CD1c-positive myeloid dendritic cell (primary cell): ENCODE measurements at regions not wholly inside any gene's neighbourhood (a gene's known extent, or its start where the extent isn't known, plus 50 kb on each side); places are given as distances from the start of the nearest gene placed in this dataset.

Experiments
- DNase-seq: peaks from one replicate; pipeline ENCODE4 v3.0.0-alpha.2; 2016; ENCODE audit errors: extremely low spot score

DNA sequence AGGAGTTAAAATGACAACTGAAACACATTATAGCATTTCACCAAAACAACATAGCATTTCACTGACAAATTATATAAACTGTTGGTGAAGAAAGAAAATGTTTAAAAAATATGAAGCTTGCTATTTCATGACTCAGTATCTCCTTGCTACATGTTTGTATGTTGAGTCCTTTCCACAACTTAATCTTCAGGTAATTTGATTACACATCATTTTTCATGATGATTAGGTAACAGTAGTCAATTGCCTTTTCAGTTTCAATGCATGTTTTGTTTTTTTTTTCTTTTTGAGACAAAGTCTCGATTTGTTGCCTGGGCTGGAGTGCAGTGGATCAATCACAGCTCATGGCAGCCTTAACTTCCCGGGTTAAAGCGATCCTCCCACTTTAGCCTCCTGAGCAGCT is 177.8 kb upstream of the PMFBP1 start:
- no peak for DNase-seq

DNA sequence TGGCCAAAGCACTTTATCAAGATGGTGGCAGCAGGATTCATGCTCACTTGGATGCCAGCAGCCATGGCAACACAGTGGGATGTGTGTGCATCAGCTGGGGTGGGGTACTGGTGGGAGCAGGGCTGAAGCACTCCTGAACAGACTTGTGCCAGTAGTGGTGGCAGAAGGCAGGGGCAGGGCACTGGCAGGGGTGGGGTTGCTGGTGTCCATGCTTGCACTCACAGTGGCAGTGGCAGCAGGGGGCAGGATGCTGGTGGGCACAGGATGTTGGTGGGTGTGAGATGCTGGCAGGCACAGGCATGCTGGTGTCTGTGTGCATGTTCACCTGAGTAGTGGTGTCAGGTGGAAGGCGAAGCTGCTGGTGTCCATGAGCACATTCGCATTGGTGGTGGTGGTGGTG is 161.0 kb upstream of the PMFBP1 start:
- no peak for DNase-seq

DNA sequence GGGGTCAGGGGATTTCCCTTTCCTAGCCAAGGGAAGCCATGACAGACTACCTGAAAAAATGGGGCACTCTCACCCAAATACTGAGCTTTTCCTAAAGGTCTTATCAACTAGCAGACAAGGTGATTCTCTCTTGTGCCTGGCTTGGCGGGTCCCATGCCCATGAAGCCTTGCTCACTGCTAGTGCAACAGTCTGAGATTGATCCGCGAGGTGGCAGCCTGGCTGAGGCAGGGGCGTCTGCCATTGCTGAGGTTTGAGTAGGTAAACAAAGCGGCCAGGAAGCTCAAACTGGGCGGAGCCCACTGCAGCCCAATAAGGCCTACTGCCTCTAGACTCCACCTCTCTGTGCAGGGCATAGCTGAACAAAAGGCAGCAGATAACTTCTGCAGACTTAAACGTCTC is 152.6 kb upstream of the PMFBP1 start:
- DNase-seq, result no peak

DNA sequence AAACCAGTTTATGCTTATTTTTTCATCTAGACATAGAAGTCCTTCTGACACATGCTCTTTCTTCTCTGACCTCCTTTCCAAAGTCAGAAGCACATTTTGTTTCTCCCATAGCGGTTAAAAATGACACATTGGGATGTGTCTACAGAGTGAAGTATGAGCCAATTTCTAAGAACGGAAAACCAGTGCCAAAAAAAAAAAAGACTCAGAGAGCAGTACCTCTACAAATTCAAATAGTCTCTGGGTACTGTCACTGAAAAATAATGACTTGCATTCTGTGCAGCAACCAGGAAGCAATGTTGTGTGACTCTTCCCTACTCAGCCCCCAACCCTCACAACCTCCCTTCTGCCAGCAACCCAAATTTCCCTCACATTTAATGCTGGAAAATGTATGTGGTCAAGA is 145.5 kb upstream of the PMFBP1 start:
- no peak for DNase-seq

DNA sequence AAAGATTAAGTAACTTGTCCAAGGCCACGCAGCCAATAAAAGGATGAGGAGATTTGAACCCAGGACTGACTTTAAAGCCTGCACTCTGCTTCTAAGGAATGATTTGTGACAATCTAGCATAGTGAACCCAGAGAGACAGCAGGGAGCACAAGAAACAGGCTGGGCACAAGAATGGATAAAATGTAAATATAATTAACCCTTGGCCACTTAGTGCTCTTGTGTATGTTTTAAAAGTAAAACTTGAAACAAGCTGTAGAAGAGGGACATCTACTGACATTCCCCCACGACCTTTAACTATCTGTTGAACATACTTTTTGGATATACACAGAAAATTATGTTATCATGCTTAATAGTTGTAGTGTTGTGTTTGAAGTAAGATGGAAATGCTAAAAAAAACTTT is 141.9 kb upstream of the PMFBP1 start:
- no peak for DNase-seq

DNA sequence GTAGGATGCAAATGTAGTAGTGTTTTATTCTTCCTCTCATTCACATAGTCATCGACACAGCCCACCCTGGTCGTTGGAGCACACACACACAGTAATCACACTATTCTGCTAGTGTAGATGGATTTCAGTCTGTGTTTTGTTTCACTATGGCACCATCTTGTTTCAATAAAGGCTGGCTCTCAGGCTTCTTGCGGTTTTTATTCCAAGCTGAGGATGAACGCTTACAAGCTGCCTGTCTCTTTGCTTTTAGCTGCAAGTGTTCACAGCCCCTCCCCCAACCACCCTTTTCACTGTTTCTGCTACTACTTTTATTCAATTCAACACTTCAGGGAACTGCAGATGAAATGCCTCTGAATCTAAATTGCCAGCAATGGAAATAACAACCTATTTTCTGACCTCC is 140.9 kb upstream of the PMFBP1 start:
- no peak for DNase-seq

DNA sequence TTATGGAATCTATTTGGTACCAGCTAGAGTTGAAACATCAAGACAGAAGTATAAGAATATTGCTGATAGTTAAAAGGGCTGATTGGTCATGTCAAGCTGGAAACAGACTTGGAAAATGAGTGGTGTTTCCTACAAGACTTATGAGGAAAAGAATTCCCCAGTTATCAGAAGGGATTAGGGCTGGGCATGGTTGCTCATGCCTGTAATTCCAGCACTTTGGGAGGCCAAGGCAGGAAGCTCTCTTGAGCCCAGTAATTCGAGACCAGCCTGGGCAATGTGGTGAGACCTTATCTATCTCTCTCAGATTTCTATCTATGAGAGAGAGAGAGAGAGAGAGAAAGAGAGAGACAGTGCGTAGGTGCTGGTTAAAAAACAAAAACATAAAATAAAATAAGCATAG is 139.5 kb upstream of the PMFBP1 start:
- DNase-seq, result no peak

DNA sequence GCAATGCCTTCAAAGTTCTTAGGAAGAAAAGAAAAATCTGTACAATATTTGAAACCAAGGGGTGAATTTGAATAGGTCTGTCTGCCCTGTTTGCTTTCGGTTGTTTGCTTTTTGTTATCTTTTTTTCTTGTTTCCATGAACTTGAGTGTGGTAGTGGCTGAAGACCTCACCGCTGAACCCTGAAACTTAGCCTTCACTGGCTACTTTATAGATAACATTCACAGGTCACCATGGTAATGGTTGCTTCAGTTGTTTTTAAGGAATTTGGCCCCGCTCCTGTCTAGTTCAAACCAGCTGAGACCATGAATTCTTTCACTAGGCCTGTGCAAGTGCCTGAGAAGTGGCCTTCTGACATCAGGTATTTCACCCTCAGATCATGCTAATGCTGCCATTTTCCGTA is 137.0 kb upstream of the PMFBP1 start:
- DNase-seq, result no peak

DNA sequence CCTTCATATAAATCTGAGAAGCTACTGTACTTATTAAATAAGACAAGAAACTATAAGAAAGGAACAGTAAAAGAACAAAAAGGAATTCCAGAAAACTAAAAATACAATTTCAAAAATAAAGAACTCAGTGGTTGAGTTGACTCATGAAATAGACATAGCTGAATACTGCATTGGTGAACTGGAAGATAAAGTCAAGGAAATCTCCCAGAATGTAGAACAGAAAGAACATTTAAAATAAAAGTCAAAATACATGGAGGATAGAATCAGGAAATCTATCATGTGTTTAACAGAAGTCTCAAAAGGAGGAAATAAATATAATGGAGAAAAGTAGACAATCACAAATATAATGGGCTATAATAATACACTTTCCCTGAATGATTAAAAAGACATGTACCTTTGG is 136.4 kb upstream of the PMFBP1 start:
- no peak for DNase-seq

DNA sequence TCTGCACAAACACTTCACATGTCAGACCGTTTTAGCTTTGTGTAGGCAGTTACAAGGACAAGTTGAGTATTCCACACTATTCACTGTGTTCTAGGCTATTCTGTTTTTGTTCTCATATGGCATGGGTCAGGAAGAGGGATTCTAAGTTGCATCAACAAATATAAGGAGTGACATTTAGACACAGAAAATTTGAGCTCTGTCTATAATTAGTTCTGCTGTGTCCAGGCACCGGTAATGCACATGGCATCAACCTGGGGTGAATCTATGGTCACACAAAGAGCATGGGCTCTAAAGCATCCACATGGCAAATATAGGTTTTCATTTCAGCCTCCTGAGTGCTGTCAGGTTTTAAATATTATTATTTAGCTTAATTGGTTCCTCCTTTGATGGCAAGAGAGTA is 130.4 kb upstream of the PMFBP1 start:
- no peak for DNase-seq

DNA sequence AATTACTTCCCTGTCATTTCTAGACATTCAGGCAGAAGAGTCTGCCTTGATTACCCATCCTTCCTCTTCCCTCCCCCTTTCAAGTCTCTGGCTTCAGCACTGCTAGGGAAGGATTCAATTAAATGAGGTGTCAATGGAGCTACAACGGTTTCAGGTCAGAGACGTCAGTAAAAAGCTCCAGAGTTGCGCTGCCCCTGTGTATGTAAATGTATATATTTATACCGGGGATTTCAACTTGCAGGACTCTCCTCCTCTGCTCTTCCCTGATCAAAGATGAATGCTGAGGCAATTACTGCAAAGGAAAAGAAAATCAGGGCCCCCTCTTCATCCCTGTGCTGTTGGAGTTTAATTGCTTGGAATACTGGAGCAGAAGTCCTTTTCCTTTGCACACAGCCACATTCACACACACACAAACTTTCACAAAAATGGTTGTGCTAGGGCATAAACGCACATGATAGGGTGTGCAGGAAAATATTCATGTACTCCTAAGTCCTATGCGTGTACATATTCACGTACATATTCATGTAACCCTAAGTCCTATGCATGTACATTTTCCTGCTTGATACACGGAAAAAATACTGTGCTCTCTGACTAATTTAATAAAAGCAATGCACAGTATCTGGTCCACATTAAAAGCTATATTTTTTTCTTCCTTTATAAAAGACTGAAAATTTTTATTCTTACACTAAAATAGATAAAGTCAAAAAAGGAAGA is 129.7 kb upstream of the PMFBP1 start:
- DNase-seq, result no peak

DNA sequence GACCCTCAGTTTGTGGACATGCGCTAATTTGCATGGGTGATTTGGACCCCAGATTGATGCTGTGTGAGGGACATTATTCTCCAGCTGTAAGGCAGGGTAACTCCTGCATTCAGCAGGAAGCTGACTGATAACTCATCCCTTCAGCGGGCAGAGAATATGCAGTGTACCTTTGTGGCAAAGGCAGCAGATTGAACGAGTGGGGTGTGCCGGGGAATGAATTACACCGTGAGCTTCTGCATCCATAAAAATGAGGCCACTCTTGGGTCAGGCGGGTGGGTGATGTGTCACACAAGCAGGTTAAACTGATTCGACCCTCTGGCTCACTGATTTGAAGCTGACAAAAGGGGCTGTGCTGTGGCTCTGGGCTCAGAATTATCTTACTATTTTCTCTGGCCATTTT is 128.9 kb upstream of the PMFBP1 start:
- no peak for DNase-seq

DNA sequence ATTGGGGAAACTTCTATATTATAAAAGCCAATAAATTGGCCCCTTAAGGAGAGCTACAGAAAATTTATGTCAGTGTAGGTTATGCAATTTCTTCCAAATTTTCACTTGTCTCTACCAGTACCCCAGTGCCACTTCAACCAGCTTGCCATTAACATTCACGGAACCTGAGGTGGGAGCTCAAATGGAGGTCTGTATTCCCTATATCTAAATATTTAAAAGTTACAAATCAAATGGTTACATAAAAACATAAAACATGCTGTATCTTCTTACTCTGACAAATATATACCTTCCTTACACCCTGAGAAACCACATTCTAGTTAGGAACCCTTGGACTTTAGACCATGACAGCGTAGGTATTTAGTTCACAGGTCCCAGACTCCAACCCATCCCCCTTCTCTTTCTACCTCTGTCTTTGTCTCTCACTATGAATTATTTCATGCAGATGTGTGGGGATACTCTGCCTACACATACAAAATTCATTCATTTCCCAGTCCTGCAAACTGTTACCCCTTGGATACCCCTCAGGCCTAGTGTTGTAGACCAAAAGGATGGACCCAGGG is 127.8 kb upstream of the PMFBP1 start:
- DNase-seq, result no peak

DNA sequence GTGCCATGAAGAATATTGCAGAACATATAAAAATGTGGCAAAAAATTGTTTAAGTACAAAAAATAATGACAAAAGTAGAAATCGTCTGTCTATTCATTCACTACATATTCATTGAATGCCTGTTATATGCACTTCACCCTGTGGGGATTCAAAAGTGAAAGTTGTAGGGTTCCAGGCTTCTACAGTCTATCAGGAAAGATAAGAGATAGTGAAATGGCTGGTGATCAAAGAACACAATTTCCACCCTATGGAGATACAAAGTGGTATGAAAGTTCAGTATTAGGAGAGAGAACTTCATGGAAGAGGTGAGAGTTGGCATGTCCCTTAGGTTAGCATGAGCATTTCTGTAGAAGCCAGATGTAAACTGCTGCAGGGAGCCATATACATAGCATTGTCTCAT is 127.0 kb upstream of the PMFBP1 start:
- DNase-seq, result no peak

DNA sequence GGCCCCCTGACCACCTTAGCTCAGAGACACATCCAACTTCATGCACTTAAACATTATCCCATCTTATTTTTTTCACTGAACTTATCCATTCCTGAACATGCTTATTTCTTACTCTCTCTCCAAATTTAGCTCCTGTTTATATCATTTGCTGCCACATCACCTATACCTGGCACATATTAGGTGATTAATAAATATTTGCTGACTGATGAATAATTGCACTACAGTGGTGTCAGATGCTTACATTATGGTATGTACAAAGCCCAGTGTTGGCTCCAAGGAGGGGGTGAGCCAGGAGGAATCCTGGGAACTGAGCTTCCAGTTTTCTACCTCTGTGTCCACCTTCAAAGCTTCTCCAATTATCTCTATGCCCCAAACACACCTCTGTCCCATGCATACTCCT is 124.0 kb upstream of the PMFBP1 start:
- DNase-seq, result no peak

DNA sequence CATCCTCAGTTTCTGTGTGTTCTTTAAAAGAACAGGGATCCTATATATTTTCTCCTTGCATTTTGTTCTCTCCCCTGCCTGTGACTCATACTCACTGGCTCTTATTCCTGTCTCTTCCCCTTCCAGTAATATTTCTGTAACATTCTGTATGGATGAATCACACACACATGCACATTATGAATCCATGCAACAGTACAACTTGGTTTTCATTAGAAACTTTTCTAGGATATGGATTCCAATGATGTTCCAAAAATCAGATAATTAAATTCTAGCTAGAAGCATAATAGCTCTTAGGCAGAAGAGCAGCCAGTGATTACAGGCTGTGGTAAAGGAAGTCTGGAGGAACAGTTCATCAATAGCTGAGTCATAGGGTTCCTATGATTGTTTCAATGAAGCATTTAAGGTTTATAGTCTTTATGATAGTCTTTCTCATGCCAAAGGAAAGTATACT is 119.6 kb upstream of the PMFBP1 start:
- peak; percentile 2 for DNase-seq

DNA sequence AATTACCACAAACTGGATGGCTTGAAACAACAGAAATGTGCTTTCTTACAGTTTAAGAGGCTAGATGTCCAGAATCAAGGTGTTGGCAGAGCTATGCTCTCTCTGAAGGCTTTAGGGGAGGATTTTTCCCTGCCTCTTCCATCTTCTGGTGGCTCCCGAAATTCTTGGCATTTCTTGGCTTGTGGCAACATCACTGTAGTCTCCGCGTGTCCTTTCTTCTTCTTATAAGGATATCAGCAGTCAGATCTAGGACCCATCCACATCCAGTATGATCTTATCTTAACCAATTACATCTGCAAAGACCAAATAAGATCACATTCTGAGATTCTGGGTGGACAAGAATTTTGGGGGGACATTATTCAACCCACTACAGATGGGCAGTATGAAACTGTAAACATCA is 119.2 kb upstream of the PMFBP1 start:
- DNase-seq, result no peak

DNA sequence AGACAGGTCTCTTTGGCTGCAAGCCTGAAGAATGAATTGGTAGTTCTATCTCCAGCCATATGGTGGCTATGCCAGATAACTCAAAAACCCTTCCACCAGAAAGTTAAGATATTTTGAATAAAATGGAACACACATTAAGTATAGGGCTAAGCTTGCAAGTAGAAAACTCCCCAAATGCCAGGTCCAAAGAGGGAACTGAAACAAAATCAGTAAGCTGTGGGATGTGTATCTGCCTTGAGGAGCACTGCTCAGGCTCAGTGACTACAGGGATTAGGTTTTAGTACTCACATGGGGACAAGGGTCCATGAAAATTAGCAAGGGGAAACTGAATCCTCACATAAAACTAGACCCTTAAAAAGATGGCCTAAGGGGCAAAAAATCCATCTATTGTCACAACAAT is 115.7 kb upstream of the PMFBP1 start:
- DNase-seq, result peak; percentile 57

DNA sequence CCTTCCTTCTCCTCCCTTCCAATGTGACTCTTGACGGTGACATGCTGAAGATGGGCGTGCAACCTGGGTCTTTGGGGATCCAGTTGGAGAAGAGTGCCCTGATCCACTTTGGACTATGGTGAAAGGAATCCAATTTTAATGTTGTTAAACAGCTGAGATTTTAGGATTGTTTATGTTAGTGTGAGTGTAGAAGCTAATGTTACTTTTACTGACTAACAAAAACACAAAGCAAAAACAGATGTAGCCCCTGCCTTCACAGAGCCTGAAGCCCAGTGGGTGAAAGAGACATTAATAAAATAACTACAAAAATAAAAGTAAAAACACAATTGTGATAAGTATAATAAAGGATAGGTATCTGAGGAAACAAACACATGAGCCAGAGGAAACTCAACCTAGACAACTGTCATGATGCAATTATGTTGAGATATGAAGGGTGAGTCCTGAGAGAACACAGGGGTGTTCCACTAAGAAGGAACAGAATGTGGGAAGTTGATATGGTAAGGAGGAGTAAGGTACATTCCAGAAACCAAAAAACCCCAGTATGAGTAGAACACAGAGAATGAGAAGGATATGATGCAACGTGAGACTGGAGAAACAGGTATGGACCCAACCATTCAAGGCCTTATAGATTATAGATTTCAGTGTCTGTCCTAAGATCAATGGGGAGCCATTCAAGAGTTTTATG is 115.1 kb upstream of the PMFBP1 start:
- DNase-seq, result peak; percentile 4

DNA sequence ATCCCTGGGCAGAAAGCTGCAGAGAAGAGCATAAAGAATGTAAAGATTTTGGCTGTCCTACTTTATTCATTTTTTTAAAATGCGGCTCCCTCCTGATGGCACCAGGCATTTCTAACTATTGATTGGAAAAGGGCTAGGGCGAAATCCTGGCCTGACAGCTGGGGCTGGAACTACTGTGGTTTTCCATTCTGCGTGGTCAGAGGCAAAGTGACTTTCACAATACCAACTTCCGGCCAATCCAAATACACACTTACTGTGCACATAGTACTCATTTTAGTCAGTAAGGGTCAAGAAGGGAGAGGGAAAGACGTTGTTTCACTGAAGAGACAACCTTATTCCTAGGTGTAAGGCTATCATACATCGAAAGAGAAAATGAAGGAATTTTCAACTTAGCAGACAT is 113.8 kb upstream of the PMFBP1 start:
- no peak for DNase-seq

DNA sequence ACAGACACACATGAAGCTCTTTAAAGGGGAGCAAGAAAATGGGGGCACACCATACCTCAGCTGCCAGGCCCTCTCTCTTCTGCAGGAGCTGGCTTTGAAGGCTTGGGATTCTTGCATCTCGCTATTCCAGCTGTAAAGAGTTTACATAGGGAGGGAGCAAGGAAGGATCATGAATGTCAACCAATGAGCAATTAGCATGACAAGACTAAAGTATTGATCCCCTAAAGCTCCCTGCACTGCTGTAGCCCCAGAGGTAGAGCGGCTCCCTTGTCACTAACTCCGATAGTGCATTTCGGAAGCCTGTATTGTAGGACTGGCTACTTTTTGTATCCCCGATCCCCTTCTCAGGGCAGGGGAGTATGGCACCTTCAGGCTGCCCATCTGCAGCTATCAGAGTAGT is 113.4 kb upstream of the PMFBP1 start:
- DNase-seq, result no peak

DNA sequence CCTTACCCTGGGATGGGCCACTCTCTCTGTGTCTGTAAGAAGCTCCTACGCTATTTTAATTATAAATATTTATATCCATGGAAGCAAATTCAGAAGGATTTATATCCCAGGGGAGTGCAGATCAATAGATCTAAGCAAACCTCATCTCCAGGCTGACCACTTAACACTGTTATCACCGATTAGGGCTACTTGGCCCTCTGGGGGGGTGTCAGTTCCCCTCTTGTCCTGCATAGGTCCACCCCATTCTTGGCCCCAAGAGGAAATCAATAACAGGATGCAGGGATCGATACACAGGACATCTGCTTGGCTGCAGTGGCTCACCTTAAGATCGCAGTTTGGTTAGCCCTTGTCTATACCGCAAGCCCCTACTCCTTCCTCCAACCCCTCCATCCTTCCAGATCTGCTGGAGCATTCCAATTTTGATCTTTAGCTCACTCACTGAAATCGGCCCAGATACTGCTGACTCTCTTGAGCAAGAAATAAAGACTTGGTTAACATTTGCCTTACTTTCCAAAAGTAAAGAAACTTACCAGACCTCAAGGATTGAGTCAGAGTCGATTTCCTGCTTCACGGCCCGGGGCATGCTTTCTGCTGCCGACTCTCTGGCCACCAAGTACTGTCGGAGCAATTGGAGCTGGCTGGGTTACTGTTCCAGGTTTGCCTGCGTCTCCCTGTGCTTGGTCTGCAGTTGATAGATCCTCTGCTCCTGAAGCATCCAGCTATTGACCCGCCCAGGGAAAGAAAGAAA is 112.3 kb upstream of the PMFBP1 start:
- DNase-seq, result no peak

DNA sequence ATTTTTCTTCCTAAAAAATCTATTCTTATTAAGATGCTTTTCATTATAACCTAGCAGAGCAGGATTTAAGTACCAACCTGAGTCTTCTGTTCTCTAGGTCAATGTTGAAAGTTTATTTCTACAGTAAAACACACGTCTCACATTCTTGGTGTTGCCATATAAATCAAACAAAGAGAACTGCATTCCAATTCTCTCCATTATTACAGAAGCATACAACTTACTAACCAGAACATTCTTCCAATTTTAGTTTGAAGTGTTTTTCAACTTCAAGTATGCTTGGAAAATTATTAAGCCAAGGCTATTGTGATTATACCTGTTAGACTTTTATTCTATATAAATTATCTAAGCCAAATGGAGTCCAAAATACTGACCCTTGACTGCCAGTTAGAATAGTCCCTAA is 110.4 kb upstream of the PMFBP1 start:
- no peak for DNase-seq
